Right lobe of liver (tissue), 4 donors: ENCODE measurements at regions not wholly inside any gene's neighbourhood (a gene's known extent, or its start where the extent isn't known, plus 50 kb on each side); places are given as distances from the start of the nearest gene placed in this dataset.

Experiments
- POLR2A ChIP-seq: fragments of 450-650 bp; IDR thresholded peaks from one replicate; pipeline ENCODE4 v1.6.1; 2017; ENCODE audit warnings: antibody characterized with exemption, mild to moderate bottlenecking
- TF ChIP-seq, protein P1 (sequence below), 4 donors: fragments of 200-600 bp in 3 of 4; fragments of 450-650 bp in 1 of 4; IDR thresholded peaks; one replicate each; pipeline versions ENCODE4 v1.5.1 to v1.8.0; 2016 to 2022; ENCODE audit warnings: antibody characterized with exemption in 4 of 4, mild to moderate bottlenecking in 2 of 4
- donor health status: DM: no; HTN: no; CAD: no.
- donor health status: DM: no; HTN: no; CAD: no.
- donor health status: DM: no; HTN: yes; CAD: no.

DNA sequence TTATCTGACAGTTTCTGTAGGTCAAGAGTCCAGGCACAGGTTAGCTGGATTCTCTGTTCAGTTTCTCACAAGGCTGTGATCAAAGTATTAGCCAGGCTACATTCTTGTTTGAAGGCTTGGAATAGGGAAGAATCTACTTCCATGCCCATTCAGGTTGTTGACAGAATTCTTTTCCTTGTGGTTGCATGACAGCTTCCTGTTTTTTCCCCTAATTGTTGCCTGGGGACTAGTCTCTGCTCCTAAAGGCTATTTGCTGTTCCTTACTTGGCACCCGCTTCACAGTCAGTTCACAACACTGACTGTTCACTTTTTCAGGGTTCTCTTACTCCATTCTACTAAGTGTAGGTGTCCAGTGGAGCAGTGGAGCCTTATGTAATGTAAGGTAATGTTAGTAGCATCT lies 115.4 kb upstream of the GBE1 start:
- no peak for TF ChIP-seq POLR2A
- TF ChIP-seq, protein P1, sequence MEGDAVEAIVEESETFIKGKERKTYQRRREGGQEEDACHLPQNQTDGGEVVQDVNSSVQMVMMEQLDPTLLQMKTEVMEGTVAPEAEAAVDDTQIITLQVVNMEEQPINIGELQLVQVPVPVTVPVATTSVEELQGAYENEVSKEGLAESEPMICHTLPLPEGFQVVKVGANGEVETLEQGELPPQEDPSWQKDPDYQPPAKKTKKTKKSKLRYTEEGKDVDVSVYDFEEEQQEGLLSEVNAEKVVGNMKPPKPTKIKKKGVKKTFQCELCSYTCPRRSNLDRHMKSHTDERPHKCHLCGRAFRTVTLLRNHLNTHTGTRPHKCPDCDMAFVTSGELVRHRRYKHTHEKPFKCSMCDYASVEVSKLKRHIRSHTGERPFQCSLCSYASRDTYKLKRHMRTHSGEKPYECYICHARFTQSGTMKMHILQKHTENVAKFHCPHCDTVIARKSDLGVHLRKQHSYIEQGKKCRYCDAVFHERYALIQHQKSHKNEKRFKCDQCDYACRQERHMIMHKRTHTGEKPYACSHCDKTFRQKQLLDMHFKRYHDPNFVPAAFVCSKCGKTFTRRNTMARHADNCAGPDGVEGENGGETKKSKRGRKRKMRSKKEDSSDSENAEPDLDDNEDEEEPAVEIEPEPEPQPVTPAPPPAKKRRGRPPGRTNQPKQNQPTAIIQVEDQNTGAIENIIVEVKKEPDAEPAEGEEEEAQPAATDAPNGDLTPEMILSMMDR (IDR thresholded peaks at IDR 0.05): no peak
